ENCODE measurements at regions not wholly inside any gene's neighbourhood (a gene's known extent, or its start where the extent isn't known, plus 50 kb on each side); places are given as distances from the start of the nearest gene placed in this dataset.

DNA sequence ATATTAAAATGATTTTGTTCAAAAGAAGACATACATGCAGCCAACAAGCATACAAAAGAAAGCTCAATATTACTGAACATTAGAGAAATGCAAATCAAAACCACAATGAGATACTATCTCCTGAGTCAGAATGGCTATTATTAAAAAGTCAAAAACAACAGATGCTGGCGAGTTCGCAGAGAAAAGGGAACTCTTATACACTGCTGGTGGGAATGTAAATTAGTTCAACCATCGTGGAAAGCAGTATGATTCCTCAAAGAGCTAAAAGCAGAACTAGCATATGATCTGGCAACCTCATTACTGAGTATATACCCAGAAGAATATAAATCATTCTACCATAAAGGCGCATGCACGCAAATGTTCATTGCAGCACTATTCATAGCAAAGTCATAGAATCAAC, 126.0 kb upstream of the HMCN1 start:
- TF ChIP-seq, protein P1, sequence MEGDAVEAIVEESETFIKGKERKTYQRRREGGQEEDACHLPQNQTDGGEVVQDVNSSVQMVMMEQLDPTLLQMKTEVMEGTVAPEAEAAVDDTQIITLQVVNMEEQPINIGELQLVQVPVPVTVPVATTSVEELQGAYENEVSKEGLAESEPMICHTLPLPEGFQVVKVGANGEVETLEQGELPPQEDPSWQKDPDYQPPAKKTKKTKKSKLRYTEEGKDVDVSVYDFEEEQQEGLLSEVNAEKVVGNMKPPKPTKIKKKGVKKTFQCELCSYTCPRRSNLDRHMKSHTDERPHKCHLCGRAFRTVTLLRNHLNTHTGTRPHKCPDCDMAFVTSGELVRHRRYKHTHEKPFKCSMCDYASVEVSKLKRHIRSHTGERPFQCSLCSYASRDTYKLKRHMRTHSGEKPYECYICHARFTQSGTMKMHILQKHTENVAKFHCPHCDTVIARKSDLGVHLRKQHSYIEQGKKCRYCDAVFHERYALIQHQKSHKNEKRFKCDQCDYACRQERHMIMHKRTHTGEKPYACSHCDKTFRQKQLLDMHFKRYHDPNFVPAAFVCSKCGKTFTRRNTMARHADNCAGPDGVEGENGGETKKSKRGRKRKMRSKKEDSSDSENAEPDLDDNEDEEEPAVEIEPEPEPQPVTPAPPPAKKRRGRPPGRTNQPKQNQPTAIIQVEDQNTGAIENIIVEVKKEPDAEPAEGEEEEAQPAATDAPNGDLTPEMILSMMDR (IDR thresholded peaks at IDR 0.05; ENCODE audit: insufficient read depth, low read depth, low read length, missing control alignments), result no peak
- peak; percentile 33 for DNase-seq (ENCODE audit: low read depth)
- H3K4me3 ChIP-seq (ENCODE audit: low read depth, low read length), result no peak overlapping the region

- peak; percentile 35 for DNase-seq (ENCODE audit: low read depth)
- TF ChIP-seq, protein P1 (IDR thresholded peaks at IDR 0.05; ENCODE audit: insufficient read depth, low read depth, low read length, missing control alignments), result no peak
- no peak overlapping the region for H3K4me3 ChIP-seq (ENCODE audit: low read depth, low read length)
Observed at GRCh38 chr1:185603158-185603557, 131.0 kb upstream of the HMCN1 start.

DNA sequence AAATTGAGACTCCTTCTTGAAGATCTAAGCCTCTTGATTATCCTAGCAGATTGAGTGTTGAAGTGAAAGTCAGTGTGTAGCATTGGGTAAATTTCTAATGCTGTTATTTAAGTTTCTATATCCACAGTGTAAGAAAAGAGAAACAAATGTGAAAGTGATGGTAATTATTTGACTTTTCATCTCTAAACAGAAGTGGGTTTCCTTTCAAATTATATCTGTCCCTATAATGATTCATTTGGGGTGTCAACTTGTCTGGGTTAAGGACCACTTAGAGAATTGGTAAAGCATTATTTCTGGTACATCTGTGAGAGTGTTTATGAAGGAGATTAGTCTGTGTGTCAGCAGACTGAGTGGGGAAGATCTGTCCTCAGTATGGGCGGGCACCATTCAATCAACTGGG, 133.0 kb upstream of the HMCN1 start:
- TF ChIP-seq, protein P1 (IDR thresholded peaks at IDR 0.05; ENCODE audit: insufficient read depth, low read depth, low read length, missing control alignments), result no peak
- no peak overlapping the region for H3K4me3 ChIP-seq (ENCODE audit: low read depth, low read length)
- peak; percentile 9 for DNase-seq (ENCODE audit: low read depth)

- DNase-seq (ENCODE audit: low read depth), result no peak
Observed at GRCh38 chr1:185600641-185601040, 133.6 kb upstream of the HMCN1 start.

DNA sequence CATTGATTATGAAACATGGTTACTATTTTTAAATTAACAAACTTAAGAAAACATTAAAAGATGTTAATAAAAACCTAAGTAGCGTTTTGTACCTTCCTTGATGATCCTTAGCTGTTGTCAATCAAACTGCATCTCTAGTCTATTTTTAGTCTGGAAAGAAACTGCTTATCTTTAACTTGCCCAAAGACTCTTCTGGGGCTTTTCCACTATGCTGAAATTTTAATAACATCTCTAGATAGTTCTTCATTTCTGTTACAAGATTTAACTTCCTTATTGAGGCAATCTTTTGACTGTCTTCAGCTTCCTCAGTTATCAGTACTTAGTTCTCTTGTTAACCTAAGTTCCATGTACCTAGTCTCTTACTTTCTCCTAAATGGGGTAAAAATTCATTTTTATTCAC, 135.9 kb upstream of the HMCN1 start:
- H3K4me3 ChIP-seq (ENCODE audit: low read depth, low read length), result no peak overlapping the region
- TF ChIP-seq, protein P1 (IDR thresholded peaks at IDR 0.05; ENCODE audit: insufficient read depth, low read depth, low read length, missing control alignments), result no peak
- DNase-seq (ENCODE audit: low read depth), result no peak

More at GRCh38 chr1:185600641-185601040, 133.6 kb upstream of the HMCN1 start:
- TF ChIP-seq, protein P1 (IDR thresholded peaks at IDR 0.05; ENCODE audit: insufficient read depth, low read depth, low read length, missing control alignments), result no peak
- no peak overlapping the region for H3K4me3 ChIP-seq (ENCODE audit: low read depth, low read length)

DNA sequence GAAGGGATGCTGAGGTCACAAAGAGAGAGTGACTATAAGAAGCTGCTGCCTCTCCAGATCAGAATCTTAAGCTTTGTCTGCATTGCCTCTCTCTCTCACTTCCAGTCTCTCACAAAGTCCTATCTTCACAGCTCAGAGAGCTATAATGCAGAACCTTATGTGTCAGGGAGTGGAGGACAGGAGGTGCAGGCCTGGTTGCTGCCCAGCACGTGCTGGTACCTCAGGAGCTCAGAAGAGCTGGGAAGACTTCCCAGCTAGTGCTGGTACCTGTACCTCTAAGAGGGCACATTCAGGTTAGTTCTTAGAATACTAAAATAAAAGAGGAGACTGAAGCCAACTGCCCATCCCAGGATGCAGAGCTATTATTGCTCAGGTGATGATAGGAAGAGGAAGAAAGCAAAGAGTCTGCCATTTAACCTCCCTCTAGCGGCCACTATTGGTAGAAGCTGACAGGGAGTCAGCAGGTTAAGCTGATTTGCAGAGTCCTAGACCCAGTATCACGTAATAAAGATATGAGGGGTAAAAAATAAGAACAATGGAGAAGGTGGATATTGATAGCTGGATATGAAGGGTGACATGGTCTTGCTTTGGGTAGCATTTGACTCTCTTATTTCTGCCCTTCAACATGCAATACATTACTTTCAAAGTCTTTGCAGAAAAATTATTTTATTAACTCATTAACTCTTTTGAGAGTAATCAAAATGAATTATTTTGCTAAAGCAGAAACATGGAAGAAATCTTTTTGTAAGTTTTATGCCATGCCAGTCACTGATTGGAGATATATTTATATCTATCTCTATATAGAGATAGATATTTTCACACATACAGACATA, 138.1 kb upstream of the HMCN1 start:
- peak; percentile 74 for DNase-seq (ENCODE audit: low read depth)
- H3K4me3 ChIP-seq (ENCODE audit: low read depth, low read length), result no peak overlapping the region
- TF ChIP-seq, protein P1 (IDR thresholded peaks at IDR 0.05; ENCODE audit: insufficient read depth, low read depth, low read length, missing control alignments), result peak; percentile 79

Measured in GM12865 (cell line).